Ishikawa (cell line): ENCODE measurements at regions not wholly inside any gene's neighbourhood (a gene's known extent, or its start where the extent isn't known, plus 50 kb on each side); places are given as distances from the start of the nearest gene placed in this dataset.

Experiments
- CEBPB ChIP-seq: IDR thresholded peaks from 2 replicates; pipeline ENCODE4 v1.6.1; 2012
- CREB1 ChIP-seq: IDR thresholded peaks from 2 replicates; pipeline ENCODE4 v1.6.1; 2012; ENCODE audit warnings: low read depth
- EGR1 ChIP-seq: IDR thresholded peaks from 2 replicates; pipeline ENCODE4 v1.6.1; 2012
- EP300 ChIP-seq: IDR thresholded peaks from 2 replicates; pipeline ENCODE4 v1.6.1; 2012; ENCODE audit warnings: borderline replicate concordance
- FOXM1 ChIP-seq: IDR thresholded peaks from 2 replicates; pipeline ENCODE4 v1.6.1; 2012; ENCODE audit warnings: low read depth, borderline replicate concordance
- NFIC ChIP-seq: IDR thresholded peaks from 2 replicates; pipeline ENCODE4 v1.6.1; 2012
- RAD21 ChIP-seq: IDR thresholded peaks from 2 replicates; pipeline ENCODE4 v1.6.1; 2012; ENCODE audit warnings: low read depth
- TAF1 ChIP-seq: IDR thresholded peaks from 2 replicates; pipeline ENCODE4 v1.6.1; 2012; ENCODE audit warnings: low read depth, mild to moderate bottlenecking
- TCF12 ChIP-seq: IDR thresholded peaks from 2 replicates; pipeline ENCODE4 v1.6.1; 2012; ENCODE audit warnings: low read depth
- TEAD4 ChIP-seq: IDR thresholded peaks from 2 replicates; pipeline ENCODE4 v1.6.1; 2012
- YY1 ChIP-seq: IDR thresholded peaks from 2 replicates; pipeline ENCODE4 v1.6.1; 2012; ENCODE audit warnings: low read depth
- ZBTB7A ChIP-seq: IDR thresholded peaks from 2 replicates; pipeline ENCODE4 v1.6.1; 2012; ENCODE audit warnings: low read depth
- TF ChIP-seq, protein P1 (sequence below): IDR thresholded peaks from 2 replicates; pipeline ENCODE4 v1.6.1; 2012
- TF ChIP-seq, protein P2 (sequence below): IDR thresholded peaks from 2 replicates; pipeline ENCODE4 v1.6.1; 2012
- TF ChIP-seq, protein P3 (sequence below): IDR thresholded peaks from 2 replicates; pipeline ENCODE4 v1.6.1; 2012; ENCODE audit warnings: low read depth, mild to moderate bottlenecking

DNA sequence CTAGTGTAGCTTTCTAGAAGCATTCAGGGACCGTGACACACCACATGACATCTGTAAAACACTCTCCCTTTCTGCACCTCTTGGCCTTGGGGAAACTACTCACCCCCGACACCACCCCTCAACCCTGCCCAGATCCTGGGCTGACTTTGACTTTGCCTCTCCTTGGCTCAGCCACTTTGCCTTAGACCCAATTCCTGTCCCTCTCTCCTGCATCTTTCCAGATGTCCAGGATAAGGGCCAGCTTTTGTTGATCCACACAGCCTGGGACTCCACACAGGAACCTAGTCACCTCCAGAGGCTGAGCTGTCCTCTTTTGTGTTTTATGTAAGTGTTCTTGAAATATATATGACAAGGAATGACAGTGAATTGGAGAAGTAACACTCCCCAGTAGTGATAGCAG, 153.7 kb upstream of the PLXNC1 start:
- TF ChIP-seq, protein P1, sequence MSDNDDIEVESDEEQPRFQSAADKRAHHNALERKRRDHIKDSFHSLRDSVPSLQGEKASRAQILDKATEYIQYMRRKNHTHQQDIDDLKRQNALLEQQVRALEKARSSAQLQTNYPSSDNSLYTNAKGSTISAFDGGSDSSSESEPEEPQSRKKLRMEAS: no peak
- TF ChIP-seq TAF1 (no peak), CEBPB (no peak), YY1 (no peak), EGR1 (no peak), TCF12 (no peak), CREB1 (no peak), TEAD4 (no peak), ZBTB7A (no peak)
- TF ChIP-seq, protein P2, sequence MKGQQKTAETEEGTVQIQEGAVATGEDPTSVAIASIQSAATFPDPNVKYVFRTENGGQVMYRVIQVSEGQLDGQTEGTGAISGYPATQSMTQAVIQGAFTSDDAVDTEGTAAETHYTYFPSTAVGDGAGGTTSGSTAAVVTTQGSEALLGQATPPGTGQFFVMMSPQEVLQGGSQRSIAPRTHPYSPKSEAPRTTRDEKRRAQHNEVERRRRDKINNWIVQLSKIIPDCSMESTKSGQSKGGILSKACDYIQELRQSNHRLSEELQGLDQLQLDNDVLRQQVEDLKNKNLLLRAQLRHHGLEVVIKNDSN: no peak
- TF ChIP-seq, protein P3, sequence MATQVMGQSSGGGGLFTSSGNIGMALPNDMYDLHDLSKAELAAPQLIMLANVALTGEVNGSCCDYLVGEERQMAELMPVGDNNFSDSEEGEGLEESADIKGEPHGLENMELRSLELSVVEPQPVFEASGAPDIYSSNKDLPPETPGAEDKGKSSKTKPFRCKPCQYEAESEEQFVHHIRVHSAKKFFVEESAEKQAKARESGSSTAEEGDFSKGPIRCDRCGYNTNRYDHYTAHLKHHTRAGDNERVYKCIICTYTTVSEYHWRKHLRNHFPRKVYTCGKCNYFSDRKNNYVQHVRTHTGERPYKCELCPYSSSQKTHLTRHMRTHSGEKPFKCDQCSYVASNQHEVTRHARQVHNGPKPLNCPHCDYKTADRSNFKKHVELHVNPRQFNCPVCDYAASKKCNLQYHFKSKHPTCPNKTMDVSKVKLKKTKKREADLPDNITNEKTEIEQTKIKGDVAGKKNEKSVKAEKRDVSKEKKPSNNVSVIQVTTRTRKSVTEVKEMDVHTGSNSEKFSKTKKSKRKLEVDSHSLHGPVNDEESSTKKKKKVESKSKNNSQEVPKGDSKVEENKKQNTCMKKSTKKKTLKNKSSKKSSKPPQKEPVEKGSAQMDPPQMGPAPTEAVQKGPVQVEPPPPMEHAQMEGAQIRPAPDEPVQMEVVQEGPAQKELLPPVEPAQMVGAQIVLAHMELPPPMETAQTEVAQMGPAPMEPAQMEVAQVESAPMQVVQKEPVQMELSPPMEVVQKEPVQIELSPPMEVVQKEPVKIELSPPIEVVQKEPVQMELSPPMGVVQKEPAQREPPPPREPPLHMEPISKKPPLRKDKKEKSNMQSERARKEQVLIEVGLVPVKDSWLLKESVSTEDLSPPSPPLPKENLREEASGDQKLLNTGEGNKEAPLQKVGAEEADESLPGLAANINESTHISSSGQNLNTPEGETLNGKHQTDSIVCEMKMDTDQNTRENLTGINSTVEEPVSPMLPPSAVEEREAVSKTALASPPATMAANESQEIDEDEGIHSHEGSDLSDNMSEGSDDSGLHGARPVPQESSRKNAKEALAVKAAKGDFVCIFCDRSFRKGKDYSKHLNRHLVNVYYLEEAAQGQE: no peak

DNA sequence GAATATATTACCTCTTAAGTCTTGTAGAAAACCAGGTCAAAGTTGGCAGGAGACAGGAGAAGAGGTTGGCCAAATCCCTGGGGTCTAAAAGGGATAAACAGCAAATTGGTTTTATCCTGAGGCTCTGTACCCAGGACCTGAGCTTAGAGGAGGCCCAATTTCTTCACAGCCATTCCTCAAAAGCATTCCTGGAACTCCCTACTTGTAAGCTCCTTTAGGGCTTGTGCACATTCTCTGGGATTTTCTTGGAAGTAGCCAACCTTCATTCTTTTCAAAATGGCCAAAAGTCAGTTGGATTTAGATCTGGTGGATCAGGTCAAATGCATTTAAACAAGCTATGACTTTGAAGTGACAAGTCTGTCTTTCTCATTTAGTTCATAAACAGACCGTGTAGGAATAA, 152.1 kb upstream of the PLXNC1 start:
- no peak for TF ChIP-seq EGR1
- no peak for TF ChIP-seq TEAD4
- TF ChIP-seq, protein P3: no peak
- no peak for TF ChIP-seq NFIC
- TF ChIP-seq, protein P1: no peak
- no peak for TF ChIP-seq CREB1
- TF ChIP-seq ZBTB7A: no peak
- no peak for TF ChIP-seq TCF12
- no peak for TF ChIP-seq FOXM1
- TF ChIP-seq YY1: no peak
- no peak for TF ChIP-seq RAD21
- TF ChIP-seq, protein P2: no peak
- TF ChIP-seq EP300: no peak
- TF ChIP-seq TAF1: no peak
- no peak for TF ChIP-seq CEBPB

DNA sequence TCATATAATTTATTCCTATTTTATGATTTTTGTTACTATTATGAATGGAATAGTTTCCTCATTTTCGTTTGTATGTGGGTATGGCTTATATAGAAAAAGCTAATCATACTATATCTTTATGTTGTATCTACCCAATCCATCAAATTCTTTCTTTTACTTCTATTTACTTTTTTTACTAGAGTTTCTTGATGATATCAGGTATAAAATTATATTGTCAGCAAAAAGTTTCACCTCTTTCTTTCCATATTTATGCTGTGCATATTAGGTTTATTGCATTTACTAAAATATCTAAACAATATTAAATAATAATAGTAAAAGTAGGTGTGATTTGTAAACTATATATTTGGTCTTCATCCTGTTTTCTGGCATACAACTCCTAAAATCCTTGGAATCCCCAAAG, 146.7 kb upstream of the PLXNC1 start:
- TF ChIP-seq TCF12 (no peak), TEAD4 (no peak), CEBPB (no peak), YY1 (no peak), FOXM1 (no peak), EP300 (no peak), ZBTB7A (no peak), RAD21 (no peak), TAF1 (no peak), CREB1 (no peak)

DNA sequence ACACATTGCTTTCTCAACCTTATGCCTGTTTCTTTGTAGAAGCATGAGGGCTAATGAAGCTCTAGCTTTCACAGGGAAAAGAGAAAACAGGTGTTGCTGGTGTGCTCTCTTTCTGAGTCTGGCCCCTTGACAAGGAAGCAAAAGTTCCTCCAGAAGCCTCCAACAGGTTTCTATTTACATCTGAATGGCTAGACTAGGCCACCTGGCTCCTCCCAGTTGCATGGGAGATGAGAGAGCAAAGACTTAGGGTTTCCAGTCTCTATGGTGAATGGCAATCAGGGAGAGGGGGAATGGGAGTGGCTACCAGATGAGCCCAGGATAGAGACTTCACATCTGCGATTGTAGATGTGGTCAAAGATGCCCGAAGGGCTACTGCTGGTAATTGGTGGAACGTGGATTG, 138.1 kb upstream of the PLXNC1 start:
- TF ChIP-seq CEBPB (no peak), EP300 (no peak), EGR1 (no peak), NFIC (no peak), YY1 (no peak), ZBTB7A (no peak), TCF12 (no peak), CREB1 (no peak), TAF1 (no peak), TEAD4 (no peak), FOXM1 (no peak), RAD21 (no peak)
- TF ChIP-seq, protein P1: no peak
- TF ChIP-seq, protein P3: no peak
- TF ChIP-seq, protein P2: no peak
